Thoracic aorta (tissue), 2 donors: ENCODE measurements at regions not wholly inside any gene's neighbourhood (a gene's known extent, or its start where the extent isn't known, plus 50 kb on each side); places are given as distances from the start of the nearest gene placed in this dataset.

ENCODE experiments used
- ATAC-seq: fragments of 150-250 bp; one replicate; pipeline ENCODE4 v1.8.0; 2017; ENCODE audit warnings: low read depth; ENCODE audit not compliant: insufficient number of reproducible peaks, low FRiP score
- DNase-seq: peaks from one replicate; pipeline ENCODE4 v3.0.0-alpha.2; 2020; ENCODE audit warnings: low spot score
- H3K27ac ChIP-seq, 2 donors: fragments of 200-600 bp; sonication (generic); 1 replicate in 1 of 2; 2 replicates in 1 of 2; pipeline ENCODE4 v1.5.1; 2016; ENCODE audit warnings: mild to moderate bottlenecking in 2 of 2, moderate library complexity in 2 of 2
- H3K27me3 ChIP-seq: fragments of 200-600 bp; sonication (generic); replicated peaks from 2 replicates; pipeline ENCODE4 v1.6.0; 2016; ENCODE audit warnings: mild to moderate bottlenecking; ENCODE audit not compliant: insufficient read depth
- H3K36me3 ChIP-seq: fragments of 200-600 bp; sonication (generic); one replicate; pipeline ENCODE4 v1.5.1; 2016
- H3K4me1 ChIP-seq, 2 donors: fragments of 200-600 bp; sonication (generic); 1 replicate in 1 of 2; 2 replicates in 1 of 2; pipeline versions ENCODE4 v1.5.1 to v1.6.0; 2016; ENCODE audit warnings: low read depth in 2 of 2, mild to moderate bottlenecking in 1 of 2; ENCODE audit not compliant: control insufficient read depth in 1 of 2
- H3K4me3 ChIP-seq: fragments of 200-600 bp; sonication (generic); 2 replicates; pipeline ENCODE4 v1.5.1; 2016; ENCODE audit warnings: mild to moderate bottlenecking
- H3K9me3 ChIP-seq: fragments of 200-600 bp; sonication (generic); 2 replicates; pipeline ENCODE4 v1.5.1; 2016
- TF ChIP-seq, protein P1 (sequence below): fragments of 200-600 bp; sonication (generic); IDR thresholded peaks from one replicate; pipeline ENCODE4 v1.5.1; 2019; ENCODE audit warnings: antibody characterized with exemption

DNA sequence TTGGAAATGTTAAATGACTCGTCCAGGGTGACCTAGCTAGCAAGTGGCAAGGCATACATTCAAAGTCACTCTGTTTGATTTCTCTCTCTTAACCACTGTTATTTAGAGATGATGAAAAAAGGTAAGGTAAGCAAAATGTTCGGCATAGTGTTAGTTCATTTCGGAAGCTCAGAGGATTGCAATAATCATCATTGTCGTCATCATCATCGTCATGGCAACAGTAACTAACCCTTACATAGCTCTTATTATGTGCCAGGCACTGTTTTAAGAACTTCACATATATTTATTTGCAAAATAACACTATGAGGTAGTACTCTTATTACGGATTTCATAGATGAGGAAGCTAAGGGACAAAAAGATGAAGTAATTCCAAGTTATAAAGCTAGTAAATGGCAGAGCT lies 292.7 kb upstream of the CXCR4 start:
- Histone ChIP-seq H3K36me3 (no peaks in the 10 kb centered on the region), H3K9me3 (no peaks in the 10 kb centered on the region), H3K4me1 (no peaks in the 10 kb centered on the region), H3K4me3 (no peak overlapping the region), H3K27me3 (no peaks in the 10 kb centered on the region), H3K27ac (no peak overlapping the region)
- DNase-seq (no peak), ATAC-seq (no peak)
- TF ChIP-seq, protein P1, sequence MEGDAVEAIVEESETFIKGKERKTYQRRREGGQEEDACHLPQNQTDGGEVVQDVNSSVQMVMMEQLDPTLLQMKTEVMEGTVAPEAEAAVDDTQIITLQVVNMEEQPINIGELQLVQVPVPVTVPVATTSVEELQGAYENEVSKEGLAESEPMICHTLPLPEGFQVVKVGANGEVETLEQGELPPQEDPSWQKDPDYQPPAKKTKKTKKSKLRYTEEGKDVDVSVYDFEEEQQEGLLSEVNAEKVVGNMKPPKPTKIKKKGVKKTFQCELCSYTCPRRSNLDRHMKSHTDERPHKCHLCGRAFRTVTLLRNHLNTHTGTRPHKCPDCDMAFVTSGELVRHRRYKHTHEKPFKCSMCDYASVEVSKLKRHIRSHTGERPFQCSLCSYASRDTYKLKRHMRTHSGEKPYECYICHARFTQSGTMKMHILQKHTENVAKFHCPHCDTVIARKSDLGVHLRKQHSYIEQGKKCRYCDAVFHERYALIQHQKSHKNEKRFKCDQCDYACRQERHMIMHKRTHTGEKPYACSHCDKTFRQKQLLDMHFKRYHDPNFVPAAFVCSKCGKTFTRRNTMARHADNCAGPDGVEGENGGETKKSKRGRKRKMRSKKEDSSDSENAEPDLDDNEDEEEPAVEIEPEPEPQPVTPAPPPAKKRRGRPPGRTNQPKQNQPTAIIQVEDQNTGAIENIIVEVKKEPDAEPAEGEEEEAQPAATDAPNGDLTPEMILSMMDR = no peak

DNA sequence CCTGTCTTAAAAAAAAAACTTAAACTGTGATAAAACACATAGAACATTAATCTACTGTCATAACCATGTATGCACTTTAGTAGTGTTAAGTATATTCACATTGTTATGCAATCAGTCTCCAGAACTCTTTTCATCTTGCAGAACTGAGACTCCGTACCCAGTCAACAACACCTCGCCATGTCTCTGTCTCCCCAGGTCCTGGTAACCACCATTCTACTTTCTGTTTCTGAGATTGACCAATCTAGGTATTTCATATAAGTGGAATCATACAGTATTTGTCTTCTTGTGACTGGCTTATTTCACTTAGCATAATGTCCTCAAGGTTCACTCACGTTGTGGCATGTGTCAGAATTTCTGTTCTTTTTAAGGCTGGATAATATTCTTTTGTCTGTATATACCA lies 290.8 kb upstream of the CXCR4 start:
- TF ChIP-seq, protein P1 = no peak
- no peak overlapping the region for H3K4me3 ChIP-seq

DNA sequence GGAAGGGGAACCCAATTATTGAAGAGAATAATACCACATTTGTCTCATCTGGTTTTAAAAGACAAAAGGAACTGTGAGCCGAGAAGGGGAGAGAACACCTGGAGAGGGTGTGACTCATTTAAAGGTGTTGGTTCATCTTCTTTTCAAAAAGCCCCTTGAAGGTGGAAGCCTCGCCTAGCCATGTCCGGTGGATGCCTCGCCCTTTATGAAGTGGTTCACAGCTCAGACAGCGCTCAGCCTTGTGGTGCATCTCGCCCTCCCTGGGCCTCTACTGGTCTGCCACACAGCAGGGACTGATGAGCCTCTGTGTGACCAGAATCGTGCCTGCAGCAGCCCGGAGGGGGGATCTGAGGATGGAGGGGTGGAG lies 290.0 kb upstream of the CXCR4 start:
- H3K9me3 ChIP-seq = no peaks in the 10 kb centered on the region
- TF ChIP-seq, protein P1 = no peak
- H3K36me3 ChIP-seq = no peaks in the 10 kb centered on the region
- no peak overlapping the region for H3K27ac ChIP-seq
- H3K27me3 ChIP-seq = no peaks in the 10 kb centered on the region
- no peaks in the 10 kb centered on the region for H3K4me1 ChIP-seq
- no peak for DNase-seq
- H3K4me3 ChIP-seq = no peak overlapping the region
- ATAC-seq = no peak

More for the DNA sequence above, 290.8 kb upstream of the CXCR4 start:
- no peak overlapping the region for H3K27ac ChIP-seq
- no peaks in the 10 kb centered on the region for H3K4me1 ChIP-seq
- H3K27me3 ChIP-seq = no peaks in the 10 kb centered on the region
- DNase-seq (no peak), ATAC-seq (no peak)
- no peaks in the 10 kb centered on the region for H3K36me3 ChIP-seq
- no peaks in the 10 kb centered on the region for H3K9me3 ChIP-seq

DNA sequence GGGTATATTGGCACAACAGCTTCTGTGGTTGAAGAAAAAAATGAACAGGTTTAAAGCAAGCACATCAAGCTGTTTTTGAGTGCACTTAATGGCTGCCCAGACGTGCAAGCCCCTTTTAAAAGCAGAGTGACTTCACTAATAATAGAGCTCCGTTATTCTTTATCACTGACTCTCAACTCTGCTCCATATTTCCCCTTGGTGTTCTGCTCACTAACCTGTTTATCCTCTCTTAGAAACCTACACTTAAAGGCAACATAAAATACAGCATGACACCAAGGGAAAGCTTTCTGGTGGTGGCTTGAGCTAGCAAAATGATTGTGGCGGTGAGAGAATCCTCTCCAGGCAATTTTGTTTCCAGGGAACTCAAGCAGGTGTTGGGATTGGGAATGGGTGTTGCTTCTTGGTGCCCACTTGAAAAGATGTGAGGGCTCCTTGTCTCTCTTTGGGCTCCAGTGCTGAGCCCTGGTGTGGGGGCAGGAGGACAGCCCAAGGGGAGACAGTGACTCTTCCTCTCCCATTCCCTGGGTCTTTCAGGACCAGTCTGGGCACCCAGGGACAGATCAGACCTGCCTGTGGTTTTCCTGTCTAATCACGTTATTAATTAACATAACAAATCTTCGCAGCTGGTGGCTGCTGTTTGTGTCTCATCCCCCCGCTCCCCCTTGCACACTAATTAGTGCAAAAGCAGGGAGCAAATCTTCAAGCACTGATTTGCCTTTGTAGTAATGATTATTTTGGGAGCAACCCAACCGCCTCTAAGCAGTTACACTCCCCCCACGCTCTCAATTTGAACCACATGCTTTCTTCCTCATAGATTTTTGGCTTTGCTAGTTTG lies 289.4 kb upstream of the CXCR4 start:
- no peaks in the 10 kb centered on the region for H3K27me3 ChIP-seq
- H3K36me3 ChIP-seq = no peaks in the 10 kb centered on the region
- ATAC-seq (no peak), DNase-seq (no peak)
- H3K4me1 ChIP-seq = no peaks in the 10 kb centered on the region
- H3K27ac ChIP-seq = no peak overlapping the region
- no peaks in the 10 kb centered on the region for H3K9me3 ChIP-seq
- TF ChIP-seq, protein P1 = no peak
- H3K4me3 ChIP-seq = no peak overlapping the region

DNA sequence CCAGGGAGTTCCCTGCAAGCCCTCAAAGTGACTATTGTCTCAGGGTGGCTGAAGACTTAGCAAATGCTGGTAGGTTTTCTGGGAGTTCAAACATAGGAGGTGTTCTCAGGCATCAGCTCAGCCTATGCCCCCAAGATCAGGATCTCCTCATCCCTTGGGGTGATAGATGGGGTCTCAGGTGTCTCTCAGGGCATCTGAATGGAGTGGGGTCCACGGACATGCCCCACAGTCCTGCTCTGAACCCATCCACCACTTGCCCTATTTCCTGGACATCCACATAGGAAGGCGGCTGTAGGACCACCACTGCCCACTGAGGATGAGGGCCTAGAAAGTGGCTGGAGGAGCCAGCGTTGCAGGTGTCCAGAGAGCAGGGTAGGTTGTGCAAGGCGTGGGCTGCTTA lies 287.0 kb upstream of the CXCR4 start:
- TF ChIP-seq, protein P1 = no peak
- Histone ChIP-seq H3K4me3 (no peak overlapping the region), H3K36me3 (no peaks in the 10 kb centered on the region), H3K4me1 (no peaks in the 10 kb centered on the region), H3K9me3 (no peaks in the 10 kb centered on the region), H3K27ac (no peak overlapping the region), H3K27me3 (no peaks in the 10 kb centered on the region)
- DNase-seq (no peak), ATAC-seq (no peak)
